HuH-7.5 (cell line): ENCODE measurements at regions not wholly inside any gene's neighbourhood (a gene's known extent, or its start where the extent isn't known, plus 50 kb on each side); places are given as distances from the start of the nearest gene placed in this dataset.

Experiments used
- DNase-seq: peaks from one replicate; pipeline ENCODE4 v3.0.0; 2011; ENCODE audit warnings: low spot score

- DNase-seq = no peak
Observed at GRCh38 chr3:43783987-43784639, 93.4 kb downstream of the ABHD5 start.

GRCh38 chr3:43784640-43785011 lies 93.9 kb downstream of the ABHD5 start:
- DNase-seq = no peak

DNA sequence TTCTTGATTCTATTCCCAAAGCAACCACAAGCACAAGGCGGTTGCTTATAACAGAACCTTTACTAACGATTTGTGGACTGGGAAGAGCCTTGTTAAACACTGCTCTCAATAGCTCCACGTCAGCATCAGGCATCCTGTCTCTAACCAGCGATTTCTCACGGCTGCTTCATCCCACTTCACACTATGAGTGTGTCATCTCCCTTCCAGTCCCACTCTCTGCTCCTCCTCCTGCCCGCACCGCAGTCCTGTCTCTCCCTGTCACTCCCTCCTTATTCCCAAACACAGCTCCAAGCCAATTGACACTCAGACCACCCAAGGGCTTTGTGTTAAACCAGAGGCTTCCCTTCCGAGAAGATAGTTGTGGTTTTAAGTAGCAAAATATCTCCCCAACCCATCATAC lies 94.8 kb downstream of the ABHD5 start:
- no peak for DNase-seq

DNA sequence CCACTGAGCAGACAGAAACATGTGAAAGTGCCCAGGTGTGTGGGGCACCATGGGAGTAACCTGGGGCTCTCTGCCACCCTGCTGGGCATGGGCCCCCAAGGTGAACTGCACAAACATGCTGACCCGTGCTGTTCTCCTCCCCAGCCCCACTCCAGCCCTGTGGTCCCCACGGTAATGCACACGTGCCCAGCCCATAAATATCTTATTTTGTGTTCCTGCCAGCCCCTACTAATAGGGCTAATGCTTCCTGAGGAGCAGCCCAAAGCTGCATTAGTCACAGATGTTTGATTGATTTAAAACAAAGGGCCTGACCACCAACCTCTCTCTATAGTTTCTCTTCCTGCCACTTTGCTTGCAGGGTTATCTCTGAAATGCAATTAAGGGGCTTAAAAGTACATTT lies 95.4 kb downstream of the ABHD5 start:
- no peak for DNase-seq

- no peak for DNase-seq
Observed at GRCh38 chr3:43786526-43787305, 96.0 kb downstream of the ABHD5 start.

DNA sequence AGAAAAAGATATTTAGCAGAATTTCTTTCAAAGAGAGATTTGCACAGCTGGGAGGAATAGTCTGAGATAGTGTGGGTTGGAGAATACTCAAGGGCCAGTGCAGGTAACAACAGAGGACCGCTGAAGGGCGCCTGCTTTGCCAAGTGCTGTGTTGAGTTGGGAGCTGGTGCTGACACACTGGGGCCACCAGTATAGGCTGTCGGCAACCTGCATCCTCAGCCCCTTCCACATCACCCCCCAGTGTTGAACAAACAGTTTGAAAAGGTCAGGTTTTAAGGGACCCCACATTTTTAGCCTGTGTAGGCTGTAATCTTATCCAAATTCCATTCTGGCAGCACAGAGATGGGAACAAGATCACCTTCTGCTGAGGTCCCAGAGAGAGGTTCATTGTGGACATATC lies 96.6 kb downstream of the ABHD5 start:
- DNase-seq = no peak

GRCh38 chr3:43789028-43789427 lies 98.3 kb downstream of the ABHD5 start:
- DNase-seq = no peak

DNA sequence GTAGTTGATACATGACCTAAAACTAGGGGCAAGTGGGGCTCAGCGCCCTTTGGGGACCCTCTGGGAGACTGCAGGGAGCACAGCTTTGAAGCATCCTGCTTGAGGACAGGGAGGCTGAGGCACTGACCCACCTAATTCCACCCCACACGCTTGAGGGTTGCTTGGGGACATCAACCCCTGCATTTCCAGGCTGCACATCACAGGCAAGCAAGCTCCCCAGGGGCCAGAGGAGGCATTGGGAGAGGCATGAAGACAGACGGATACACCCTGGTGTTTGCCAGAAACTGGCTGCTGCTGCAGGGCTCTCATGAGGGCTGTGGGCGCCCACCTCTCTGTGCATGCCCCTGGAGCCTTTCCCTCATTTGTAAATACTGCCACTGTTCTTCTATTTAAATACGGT lies 99.3 kb downstream of the ABHD5 start:
- DNase-seq = no peak

GRCh38 chr3:43790476-43790875 lies 99.7 kb downstream of the ABHD5 start:
- DNase-seq = no peak

GRCh38 chr3:43791246-43791645 lies 100.5 kb downstream of the ABHD5 start:
- DNase-seq = no peak

GRCh38 chr3:43792904-43793303 lies 102.2 kb downstream of the ABHD5 start:
- DNase-seq = no peak

- no peak for DNase-seq
Observed at GRCh38 chr3:43793648-43794372, 103.1 kb downstream of the ABHD5 start.

GRCh38 chr3:43794776-43795175 lies 104.0 kb downstream of the ABHD5 start:
- no peak for DNase-seq

DNA sequence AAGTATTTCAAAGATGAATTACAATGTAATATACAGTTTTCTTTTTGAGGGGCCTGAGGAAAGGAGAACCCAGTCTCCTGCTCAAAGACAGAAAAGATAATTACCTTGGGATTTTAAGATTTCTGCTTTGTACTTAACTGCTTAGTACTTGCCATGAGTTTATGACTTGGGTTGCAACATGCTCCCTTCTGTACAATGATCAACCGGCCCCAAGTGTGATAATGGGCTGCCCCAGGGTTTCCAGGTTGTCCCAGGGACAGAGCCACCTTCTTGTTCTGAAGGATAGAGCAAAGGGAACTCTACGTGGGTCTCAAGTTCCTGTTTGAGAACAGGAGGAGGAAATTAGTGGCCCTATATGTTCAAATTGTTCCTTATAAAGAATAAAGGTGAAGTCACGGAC lies 104.8 kb downstream of the ABHD5 start:
- no peak for DNase-seq

DNA sequence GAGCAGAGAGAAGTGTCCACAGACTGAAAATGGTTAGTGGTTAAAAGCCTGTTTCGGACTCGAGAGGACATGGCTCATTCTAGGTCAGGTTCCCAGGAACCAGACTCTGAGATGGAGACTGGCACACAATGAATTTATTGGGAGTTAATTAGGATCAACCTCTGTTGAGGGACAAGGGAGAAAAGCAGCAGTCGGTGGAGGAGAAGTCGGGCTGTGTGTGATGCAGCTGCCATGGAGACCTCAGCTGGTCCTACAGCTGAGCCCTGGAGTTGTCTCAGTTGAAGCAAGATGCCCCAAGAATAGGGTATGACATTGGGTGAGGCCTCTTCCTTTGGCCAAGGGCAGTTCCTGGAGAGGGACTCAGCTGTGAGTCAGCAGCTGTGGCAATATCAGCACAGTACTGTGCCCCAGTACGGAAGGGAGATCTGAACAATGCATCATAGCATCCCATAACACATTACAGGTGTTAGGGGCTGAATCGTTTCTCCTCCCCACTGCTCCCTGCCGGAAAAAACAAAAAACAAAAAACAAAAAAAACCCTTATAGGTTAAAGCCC lies 105.4 kb downstream of the ABHD5 start:
- DNase-seq = no peak

- DNase-seq = no peak
Observed at GRCh38 chr3:43797794-43798193, 107.1 kb downstream of the ABHD5 start.

- DNase-seq = no peak
Observed at GRCh38 chr3:43810797-43811196, 120.1 kb downstream of the ABHD5 start.

- no peak for DNase-seq
Observed at GRCh38 chr3:43814461-43814860, 123.7 kb downstream of the ABHD5 start.

GRCh38 chr3:43816372-43816771 lies 125.6 kb downstream of the ABHD5 start:
- no peak for DNase-seq

GRCh38 chr3:43817064-43817463 lies 126.3 kb downstream of the ABHD5 start:
- DNase-seq = no peak

GRCh38 chr3:43817825-43818224 lies 127.1 kb downstream of the ABHD5 start:
- DNase-seq = no peak

DNA sequence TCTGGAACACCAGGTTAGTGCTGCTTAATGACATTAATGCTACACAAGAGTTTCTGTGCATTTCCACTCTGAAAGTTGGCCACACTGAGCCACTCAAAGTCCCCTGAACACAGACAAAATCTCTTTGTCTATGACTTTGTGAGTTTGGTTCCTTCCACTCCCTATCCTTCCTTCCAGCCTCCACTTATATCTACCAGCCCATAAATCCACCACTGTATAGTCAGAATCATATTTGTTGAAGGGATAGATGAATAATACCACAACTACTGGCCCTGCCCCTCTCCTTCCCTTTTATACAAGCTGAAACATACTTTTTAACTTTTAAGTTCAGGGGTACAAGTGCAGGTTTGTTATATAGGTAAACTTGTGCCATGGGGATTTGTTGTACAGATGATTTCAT lies 127.5 kb downstream of the ABHD5 start:
- no peak for DNase-seq
